GM06990 (cell line): ENCODE measurements at regions not wholly inside any gene's neighbourhood (a gene's known extent, or its start where the extent isn't known, plus 50 kb on each side); places are given as distances from the start of the nearest gene placed in this dataset.

Experiments used
- DNase-seq: peaks from one replicate; pipeline ENCODE4 v3.0.0-alpha.2; 2011; ENCODE audit not compliant: insufficient read length; ENCODE audit errors: extremely low read depth
- H3K27me3 ChIP-seq: replicated peaks from 2 replicates; pipeline ENCODE4 v1.6.0; 2011; ENCODE audit warnings: low read length; ENCODE audit not compliant: control insufficient read depth, insufficient read depth
- H3K36me3 ChIP-seq: 2 replicates; pipeline ENCODE4 v1.5.1; 2011; ENCODE audit warnings: low read length; ENCODE audit not compliant: control insufficient read depth, insufficient read depth
- H3K4me3 ChIP-seq: replicated peaks from 2 replicates; pipeline ENCODE4 v1.5.1; 2011; ENCODE audit warnings: low read depth, mild to moderate bottlenecking, control low read depth, low read length
- CTCF ChIP-seq: IDR thresholded peaks from 2 replicates; pipeline ENCODE4 v1.5.1; 2011; ENCODE audit warnings: low read length, control low read depth, mild to moderate bottlenecking, inconsistent platforms; ENCODE audit not compliant: insufficient read depth, poor library complexity, severe bottlenecking

GRCh38 chr3:67854663-67855062 lies 200.3 kb upstream of the SUCLG2 start:
- TF ChIP-seq CTCF: no peak
- no peak for DNase-seq
- Histone ChIP-seq H3K36me3 (no peaks in the 10 kb centered on the region), H3K27me3 (no peaks in the 10 kb centered on the region; the same call in 1 of the 2 replicates), H3K4me3 (no peak overlapping the region)

GRCh38 chr3:67853520-67853919 lies 199.1 kb upstream of the SUCLG2 start:
- Histone ChIP-seq H3K36me3 (no peaks in the 10 kb centered on the region), H3K27me3 (no peaks in the 10 kb centered on the region; the same call in 1 of the 2 replicates)
- no peak for TF ChIP-seq CTCF

DNA sequence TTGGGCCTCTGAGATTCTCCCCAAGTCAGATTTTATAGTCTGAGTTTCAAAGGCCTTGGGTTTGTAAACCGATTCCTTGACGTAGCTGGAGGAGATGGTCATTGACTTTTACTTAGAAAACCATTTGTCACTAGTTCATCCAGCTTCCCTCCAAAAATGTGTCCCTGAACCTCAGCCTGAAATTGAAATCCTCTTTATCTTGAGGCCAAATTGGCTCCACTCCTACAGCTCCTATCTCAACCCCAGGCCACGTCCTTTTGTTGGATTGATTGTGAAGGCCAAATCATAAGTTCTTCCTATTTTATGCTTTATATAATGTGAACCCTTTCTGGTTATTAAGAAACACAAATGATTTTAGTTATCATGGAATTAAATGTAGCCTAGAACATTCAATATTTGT lies 193.9 kb upstream of the SUCLG2 start:
- Histone ChIP-seq H3K27me3 (no peaks in the 10 kb centered on the region), H3K4me3 (no peak overlapping the region), H3K36me3 (no peaks in the 10 kb centered on the region)
- TF ChIP-seq CTCF: no peak
- no peak for DNase-seq

More at GRCh38 chr3:67853520-67853919, 199.1 kb upstream of the SUCLG2 start:
- no peak for DNase-seq
- H3K4me3 ChIP-seq: no peak overlapping the region

GRCh38 chr3:67846166-67846565 lies 191.8 kb upstream of the SUCLG2 start:
- Histone ChIP-seq H3K27me3 (no peaks in the 10 kb centered on the region), H3K36me3 (no peaks in the 10 kb centered on the region)
- no peak for DNase-seq

GRCh38 chr3:67832817-67833216 lies 178.4 kb upstream of the SUCLG2 start:
- H3K4me3 ChIP-seq: no peak overlapping the region
- DNase-seq: no peak
- no peaks in the 10 kb centered on the region for H3K27me3 ChIP-seq
- no peaks in the 10 kb centered on the region for H3K36me3 ChIP-seq
- TF ChIP-seq CTCF: no peak

More at GRCh38 chr3:67846166-67846565, 191.8 kb upstream of the SUCLG2 start:
- no peak overlapping the region for H3K4me3 ChIP-seq
- TF ChIP-seq CTCF: no peak

DNA sequence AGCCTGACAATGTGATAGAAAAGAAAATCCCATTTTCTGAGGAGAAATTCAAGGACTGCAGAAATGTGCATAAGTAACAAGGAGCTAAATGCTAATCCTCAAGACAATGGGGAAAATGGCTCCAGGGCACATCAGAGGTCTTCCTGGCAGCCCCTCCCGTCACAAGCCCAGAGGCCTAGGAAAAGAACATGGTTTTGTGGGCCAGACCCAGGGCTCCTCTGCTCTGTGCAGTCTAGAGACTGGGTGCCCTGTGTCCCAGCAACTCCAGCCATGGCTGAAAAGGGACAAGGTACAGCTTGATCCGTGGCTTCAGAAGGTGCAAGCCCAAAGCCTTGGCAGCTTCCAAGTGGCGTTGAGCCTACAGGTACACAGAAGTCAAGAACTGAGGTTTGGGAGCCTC lies 176.8 kb upstream of the SUCLG2 start:
- no peaks in the 10 kb centered on the region for H3K36me3 ChIP-seq
- no peak for DNase-seq
- H3K27me3 ChIP-seq: no peaks in the 10 kb centered on the region
- no peak overlapping the region for H3K4me3 ChIP-seq
- TF ChIP-seq CTCF: no peak
